Stimulated activated CD4-positive, alpha-beta T cell treated with anti-CD3 and anti-CD28 coated beads, Interleukin-2, amount 100 ng/mL, for 48 hours (primary cell): ENCODE measurements at regions not wholly inside any gene's neighbourhood (a gene's known extent, or its start where the extent isn't known, plus 50 kb on each side); places are given as distances from the start of the nearest gene placed in this dataset.

Source experiments
- DNase-seq, 2 donors: peaks; one replicate each; pipeline ENCODE4 v3.0.0-alpha.2; 2020

DNA sequence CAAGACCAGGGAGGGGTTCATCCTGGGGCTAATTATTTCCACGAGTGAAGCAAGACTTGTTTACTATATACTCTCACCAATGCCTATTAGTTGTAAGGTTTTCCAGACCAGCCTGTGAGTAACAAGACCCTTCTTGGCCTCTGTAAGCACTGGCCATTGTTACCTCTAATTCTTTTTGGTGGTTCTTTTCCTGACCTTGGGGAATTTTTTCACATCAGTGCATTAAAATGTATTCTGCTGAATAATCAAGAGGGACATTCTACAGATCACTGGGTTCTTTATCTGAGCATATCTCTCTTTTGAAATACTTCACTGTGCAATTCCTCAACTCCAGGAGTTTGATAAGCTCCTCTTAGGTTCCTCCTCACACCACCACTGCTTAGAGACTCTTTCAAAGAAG lies 909.9 kb upstream of the ACVR2A start:
- no peak for DNase-seq

GRCh38 chr2:146931109-146931508 lies 913.7 kb upstream of the ACVR2A start:
- DNase-seq, result no peak

DNA sequence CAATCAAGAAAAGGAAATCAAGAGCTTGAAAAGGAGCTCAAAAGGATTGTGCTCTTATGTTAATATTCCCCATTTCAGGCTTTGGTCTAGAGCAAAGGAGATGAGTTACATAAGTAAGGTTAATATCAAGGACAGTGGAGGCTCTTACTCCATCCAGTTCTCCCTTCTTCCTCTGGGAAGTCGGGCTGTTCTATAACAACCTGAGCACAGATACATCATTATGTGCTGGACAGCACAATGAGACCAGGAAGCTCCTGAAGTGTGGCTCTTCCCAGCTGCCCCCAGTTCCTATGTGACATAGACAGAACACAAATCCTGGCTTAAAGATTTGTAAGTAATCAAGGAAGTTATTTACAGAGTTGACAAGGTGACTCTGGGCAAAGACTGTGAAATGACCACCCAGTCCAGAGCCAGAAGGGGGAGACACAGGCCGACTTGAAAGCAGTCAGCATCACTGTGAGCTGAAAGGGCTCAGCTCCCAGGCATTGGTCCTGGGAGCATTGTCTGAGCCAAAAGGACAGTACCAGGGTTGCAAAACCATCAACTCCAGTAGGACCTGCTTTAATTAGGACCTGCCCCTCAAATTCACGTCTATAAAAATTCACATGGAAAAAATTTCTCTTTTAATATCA lies 917.6 kb upstream of the ACVR2A start:
- no peak for DNase-seq

DNA sequence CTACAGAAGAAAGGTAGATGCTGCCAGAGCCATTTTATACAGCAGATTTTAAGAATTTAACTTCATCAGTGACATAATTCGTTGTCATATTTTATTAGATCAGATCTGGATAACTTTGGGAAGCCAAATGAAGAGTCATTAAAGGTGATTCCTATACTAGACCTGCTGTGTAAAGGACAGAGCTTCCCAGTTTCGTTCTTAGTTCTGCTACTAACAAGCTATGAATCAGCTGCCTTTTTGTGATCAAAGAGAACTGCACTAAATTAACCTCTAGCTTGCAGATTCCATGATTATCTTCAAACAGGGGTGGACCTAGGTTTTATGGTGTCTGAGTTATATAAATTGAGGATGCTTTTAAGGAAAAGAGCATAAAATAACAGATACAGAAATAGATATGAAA lies 926.5 kb upstream of the ACVR2A start:
- DNase-seq, result no peak

GRCh38 chr2:146917431-146918042 lies 927.3 kb upstream of the ACVR2A start:
- no peak for DNase-seq

GRCh38 chr2:146916914-146917313 lies 927.9 kb upstream of the ACVR2A start:
- DNase-seq, result no peak

GRCh38 chr2:146913476-146913875 lies 931.4 kb upstream of the ACVR2A start:
- DNase-seq, result no peak

- DNase-seq, result no peak
Measured at GRCh38 chr2:146912536-146912935, 932.3 kb upstream of the ACVR2A start.

DNA sequence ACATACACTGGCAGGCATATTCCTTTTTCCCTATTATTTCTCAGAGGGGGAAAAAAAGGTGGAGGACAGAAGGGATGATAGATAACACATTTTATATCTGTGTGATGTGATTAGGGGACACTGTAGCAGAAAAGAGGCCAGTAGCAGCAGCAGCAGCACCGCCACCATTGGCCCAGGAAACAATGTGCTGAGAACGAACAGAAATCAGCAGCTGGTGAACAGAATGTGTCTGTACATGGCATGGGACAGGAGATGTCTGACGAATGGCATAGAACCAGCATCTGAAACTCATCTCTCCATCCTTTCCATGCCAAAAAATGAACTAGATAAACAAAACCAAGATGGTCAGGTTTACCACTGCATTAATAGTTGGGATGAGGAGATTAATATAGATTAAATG lies 936.1 kb upstream of the ACVR2A start:
- no peak for DNase-seq

- DNase-seq, result no peak
Measured at GRCh38 chr2:146898083-146898482, 946.7 kb upstream of the ACVR2A start.

DNA sequence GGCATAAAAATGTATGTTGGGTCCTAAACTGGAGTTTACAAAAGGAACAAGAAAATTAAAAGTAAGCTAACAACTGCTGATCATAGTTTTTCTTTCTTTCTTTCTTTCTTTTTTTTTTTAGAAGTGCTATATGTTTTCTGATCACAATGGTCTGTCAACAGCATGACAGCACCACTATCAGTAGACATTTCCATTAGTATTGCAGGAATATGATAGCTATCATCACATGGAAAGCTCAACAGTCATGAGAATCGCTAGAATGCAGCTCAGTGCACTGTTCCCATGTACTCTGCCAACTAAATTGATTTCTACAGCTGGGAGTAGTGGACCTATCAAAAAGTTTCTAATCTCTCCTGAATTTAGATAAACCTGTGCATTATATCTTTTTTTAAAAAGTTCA lies 950.3 kb upstream of the ACVR2A start:
- DNase-seq, result no peak

- DNase-seq, result no peak
Measured at GRCh38 chr2:146893500-146894041, 951.3 kb upstream of the ACVR2A start.

GRCh38 chr2:146890491-146890890 lies 954.3 kb upstream of the ACVR2A start:
- no peak for DNase-seq

- no peak for DNase-seq
Measured at GRCh38 chr2:146879882-146880281, 964.9 kb upstream of the ACVR2A start.

- DNase-seq, result no peak
Measured at GRCh38 chr2:146874260-146874658, 970.6 kb upstream of the ACVR2A start.

- no peak for DNase-seq
Measured at GRCh38 chr2:146873646-146874259, 971.1 kb upstream of the ACVR2A start.

DNA sequence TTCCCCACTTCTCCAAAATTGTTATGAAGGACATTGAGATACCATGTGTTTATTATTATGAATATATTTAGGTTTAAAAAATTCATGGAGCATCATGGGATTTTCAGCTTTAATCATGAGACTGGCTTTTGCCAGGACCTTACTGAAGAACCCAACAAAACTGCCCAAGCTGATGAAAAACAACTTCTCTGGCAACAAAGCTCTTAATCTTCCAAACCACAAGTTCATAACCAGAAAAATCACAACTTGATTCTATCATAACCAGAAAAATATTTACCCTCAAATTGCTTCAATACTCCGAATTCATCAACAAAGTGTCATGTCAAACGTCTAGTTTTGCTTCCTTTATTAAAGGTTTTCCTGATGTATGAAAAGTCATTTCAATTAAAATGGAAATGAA lies 971.8 kb upstream of the ACVR2A start:
- no peak for DNase-seq

GRCh38 chr2:146870691-146871090 lies 974.1 kb upstream of the ACVR2A start:
- no peak for DNase-seq

DNA sequence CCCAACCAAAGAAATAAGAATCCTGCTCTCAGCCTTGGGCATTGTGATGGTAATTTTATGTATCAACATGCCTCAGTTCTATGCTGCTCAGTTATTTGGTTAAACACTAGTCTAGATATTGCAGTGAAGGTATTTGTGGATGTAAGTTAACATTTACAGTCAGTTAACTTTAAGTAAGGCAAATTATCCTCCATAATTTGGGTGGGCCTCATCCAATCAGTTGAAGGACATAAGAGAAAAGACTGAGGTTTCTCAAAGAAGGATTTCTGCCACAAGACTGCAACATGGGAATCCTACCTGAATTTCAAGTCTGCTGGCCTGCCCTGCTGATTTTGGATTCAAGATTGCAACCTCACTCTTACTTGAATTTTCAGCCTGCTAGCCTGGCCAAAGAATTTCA lies 975.5 kb upstream of the ACVR2A start:
- DNase-seq, result no peak

GRCh38 chr2:146868051-146868450 lies 976.8 kb upstream of the ACVR2A start:
- no peak for DNase-seq

GRCh38 chr2:146867477-146867986 lies 977.3 kb upstream of the ACVR2A start:
- no peak for DNase-seq

- DNase-seq, result no peak
Measured at GRCh38 chr2:146853741-146854444, 990.9 kb upstream of the ACVR2A start.

- no peak for DNase-seq
Measured at GRCh38 chr2:146852661-146853060, 992.2 kb upstream of the ACVR2A start.

- DNase-seq, result no peak
Measured at GRCh38 chr2:146850746-146851145, 994.1 kb upstream of the ACVR2A start.
